Mesenchymal stem cell (in vitro differentiated cells and primary cell): ENCODE measurements at regions not wholly inside any gene's neighbourhood (a gene's known extent, or its start where the extent isn't known, plus 50 kb on each side); places are given as distances from the start of the nearest gene placed in this dataset.

ENCODE experiments used
- DNase-seq: peaks from one replicate; pipeline ENCODE4 v3.0.0-alpha.2; 2013
- H2AFZ ChIP-seq: one replicate; pipeline ENCODE4 v1.6.1; 2013; ENCODE audit warnings: low read depth, mild to moderate bottlenecking, control low read depth, inconsistent platforms, low read length, moderate library complexity
- H2AK5ac ChIP-seq: 2 replicates; pipeline ENCODE4 v1.6.1; 2013; ENCODE audit warnings: low read length, moderate library complexity, mild to moderate bottlenecking, inconsistent platforms; ENCODE audit not compliant: severe bottlenecking
- H2BK120ac ChIP-seq: one replicate; pipeline ENCODE4 v1.6.1; 2013; ENCODE audit warnings: low read depth, mild to moderate bottlenecking, inconsistent platforms, low read length, moderate library complexity
- H2BK12ac ChIP-seq, 2 experiments: one replicate each; pipeline ENCODE4 v1.6.1; 2013; ENCODE audit warnings: inconsistent platforms in 2 of 2, low read length in 2 of 2, mild to moderate bottlenecking in 2 of 2, moderate library complexity in 2 of 2, control low read depth in 1 of 2
- H2BK15ac ChIP-seq: one replicate; pipeline ENCODE4 v1.6.1; 2013; ENCODE audit warnings: mild to moderate bottlenecking, low read depth, inconsistent platforms; ENCODE audit not compliant: poor library complexity, severe bottlenecking
- H2BK5ac ChIP-seq: 2 replicates; pipeline ENCODE4 v1.6.1; 2013; ENCODE audit warnings: low read depth, mild to moderate bottlenecking, low read length, control low read depth, inconsistent platforms; ENCODE audit not compliant: poor library complexity, severe bottlenecking
- H3K14ac ChIP-seq, 2 experiments: one replicate each; pipeline ENCODE4 v1.6.1; 2013; ENCODE audit warnings: inconsistent platforms in 2 of 2, low read length in 2 of 2, control low read depth in 1 of 2, mild to moderate bottlenecking in 1 of 2, moderate library complexity in 1 of 2
- H3K18ac ChIP-seq, 2 experiments: one replicate each; pipeline ENCODE4 v1.6.1; 2013; ENCODE audit warnings: inconsistent platforms in 2 of 2, low read length in 2 of 2, control low read depth in 1 of 2, low read depth in 1 of 2, mild to moderate bottlenecking in 1 of 2
- H3K23ac ChIP-seq, 2 experiments: one replicate each; pipeline ENCODE4 v1.6.1; 2013; ENCODE audit warnings: inconsistent platforms in 2 of 2, low read length in 2 of 2, mild to moderate bottlenecking in 2 of 2, moderate library complexity in 2 of 2, control low read depth in 1 of 2
- H3K27ac ChIP-seq: 2 replicates; pipeline ENCODE4 v1.5.1; 2013; ENCODE audit warnings: mild to moderate bottlenecking, moderate library complexity, low read length, control low read depth, inconsistent platforms; ENCODE audit not compliant: poor library complexity, severe bottlenecking
- H3K27me3 ChIP-seq, 2 experiments: 2 replicates each; pipeline versions ENCODE4 v1.6.1 to v1.7.0; 2013; ENCODE audit warnings: low read length in 2 of 2, mild to moderate bottlenecking in 2 of 2, moderate library complexity in 2 of 2, control low read depth in 1 of 2, inconsistent platforms in 1 of 2; ENCODE audit not compliant: control insufficient read depth in 1 of 2, insufficient read depth in 1 of 2
- H3K36me3 ChIP-seq, 2 experiments: 2 replicates each; pipeline versions ENCODE4 v1.6.1 to v1.7.0; 2013; ENCODE audit warnings: low read length in 2 of 2, control low read depth in 1 of 2, inconsistent platforms in 1 of 2, low read depth in 1 of 2, mild to moderate bottlenecking in 1 of 2; ENCODE audit not compliant: insufficient read depth in 2 of 2, control insufficient read depth in 1 of 2
- H3K4ac ChIP-seq, 2 experiments: one replicate each; pipeline ENCODE4 v1.6.1; 2013; ENCODE audit warnings: inconsistent platforms in 2 of 2, low read length in 2 of 2, mild to moderate bottlenecking in 2 of 2, moderate library complexity in 2 of 2, control low read depth in 1 of 2, low read depth in 1 of 2
- H3K4me1 ChIP-seq: 2 replicates; pipeline ENCODE4 v1.6.1; 2013; ENCODE audit warnings: low read depth, low read length, control low read depth; ENCODE audit not compliant: control insufficient read depth, insufficient read depth
- H3K4me2 ChIP-seq: 2 replicates; pipeline ENCODE4 v1.6.1; 2013; ENCODE audit warnings: low read length, mild to moderate bottlenecking, inconsistent platforms; ENCODE audit not compliant: poor library complexity, severe bottlenecking
- H3K4me3 ChIP-seq, 2 experiments: 2 replicates each; pipeline versions ENCODE4 v1.5.1 to v1.7.0; 2013; ENCODE audit warnings: low read length in 2 of 2, mild to moderate bottlenecking in 2 of 2, control low read depth in 1 of 2, low read depth in 1 of 2; ENCODE audit not compliant: insufficient read depth in 1 of 2
- H3K79me1 ChIP-seq: replicated peaks from 2 replicates; pipeline ENCODE4 v1.6.1; 2013; ENCODE audit warnings: mild to moderate bottlenecking, control low read depth, low read length, inconsistent platforms; ENCODE audit not compliant: poor library complexity, severe bottlenecking
- H3K9ac ChIP-seq: 2 replicates; pipeline ENCODE4 v1.7.0; 2013; ENCODE audit warnings: mild to moderate bottlenecking, low read length, moderate library complexity
- H3K9me3 ChIP-seq: 2 replicates; pipeline ENCODE4 v1.7.0; 2013; ENCODE audit warnings: mild to moderate bottlenecking, low read length; ENCODE audit not compliant: control insufficient read depth
- H4K8ac ChIP-seq: one replicate; pipeline ENCODE4 v1.6.1; 2013; ENCODE audit warnings: inconsistent platforms, mild to moderate bottlenecking, low read length, moderate library complexity
- H4K91ac ChIP-seq: one replicate; pipeline ENCODE4 v1.6.1; 2013; ENCODE audit warnings: mild to moderate bottlenecking, low read length, inconsistent platforms
- WGBS: methylation state at CpG from one replicate; pipeline ENCODE4 v1.1.7; 2013; ENCODE audit warnings: mixed read lengths; 5-methylcytosine and 5-hydroxymethylcytosine counted together

GRCh38 chr2:16371751-16372150, 293.9 kb downstream of the CYRIA start:
- H3K4me2 ChIP-seq: no peak overlapping the region
- H3K79me1 ChIP-seq: no peaks in the 10 kb centered on the region
- no peak overlapping the region for H2BK5ac ChIP-seq
- H2BK12ac ChIP-seq: no peak overlapping the region
- peaks cover 2% of the 10 kb centered on the region for H3K4me1 ChIP-seq
- no peak overlapping the region for H3K9ac ChIP-seq
- H2AFZ ChIP-seq: no peak overlapping the region
- no peak overlapping the region for H2AK5ac ChIP-seq
- H3K27ac ChIP-seq: no peak overlapping the region
- no peak overlapping the region for H3K14ac ChIP-seq
- no peak overlapping the region for H2BK120ac ChIP-seq
- H3K9me3 ChIP-seq: no peaks in the 10 kb centered on the region
- DNase-seq: no peak
- H4K8ac ChIP-seq: no peak overlapping the region
- no peak overlapping the region for H2BK15ac ChIP-seq
- H3K36me3 ChIP-seq: no peaks in the 10 kb centered on the region
- no peak overlapping the region for H4K91ac ChIP-seq
- H3K18ac ChIP-seq: no peak overlapping the region
- no peak overlapping the region for H3K4ac ChIP-seq
- H3K4me3 ChIP-seq: no peak overlapping the region
- 98% methylated on average over 4 of the region's 6 CpGs for WGBS
- no peak overlapping the region for H3K23ac ChIP-seq
- H3K27me3 ChIP-seq: no peaks in the 10 kb centered on the region

GRCh38 chr2:16368951-16369350, 296.7 kb downstream of the CYRIA start:
- H3K4me1 ChIP-seq: peaks cover 2% of the 10 kb centered on the region
- no peak overlapping the region for H2BK120ac ChIP-seq
- no peak overlapping the region for H3K9ac ChIP-seq
- no peak overlapping the region for H3K14ac ChIP-seq
- no peak overlapping the region for H3K4me2 ChIP-seq
- 90% methylated on average over 4 of the region's 7 CpGs for WGBS
- no peak overlapping the region for H3K27ac ChIP-seq
- no peak overlapping the region for H3K18ac ChIP-seq
- no peaks in the 10 kb centered on the region for H3K9me3 ChIP-seq
- no peak for DNase-seq
- H4K91ac ChIP-seq: no peak overlapping the region
- H2AK5ac ChIP-seq: no peak overlapping the region
- no peaks in the 10 kb centered on the region for H3K36me3 ChIP-seq
- no peaks in the 10 kb centered on the region for H3K79me1 ChIP-seq
- H2BK5ac ChIP-seq: no peak overlapping the region
- no peak overlapping the region for H2BK15ac ChIP-seq
- no peak overlapping the region for H2BK12ac ChIP-seq
- no peak overlapping the region for H3K4me3 ChIP-seq
- no peaks in the 10 kb centered on the region for H3K27me3 ChIP-seq
- H4K8ac ChIP-seq: no peak overlapping the region
- H2AFZ ChIP-seq: no peak overlapping the region
- no peak overlapping the region for H3K4ac ChIP-seq
- no peak overlapping the region for H3K23ac ChIP-seq

DNA sequence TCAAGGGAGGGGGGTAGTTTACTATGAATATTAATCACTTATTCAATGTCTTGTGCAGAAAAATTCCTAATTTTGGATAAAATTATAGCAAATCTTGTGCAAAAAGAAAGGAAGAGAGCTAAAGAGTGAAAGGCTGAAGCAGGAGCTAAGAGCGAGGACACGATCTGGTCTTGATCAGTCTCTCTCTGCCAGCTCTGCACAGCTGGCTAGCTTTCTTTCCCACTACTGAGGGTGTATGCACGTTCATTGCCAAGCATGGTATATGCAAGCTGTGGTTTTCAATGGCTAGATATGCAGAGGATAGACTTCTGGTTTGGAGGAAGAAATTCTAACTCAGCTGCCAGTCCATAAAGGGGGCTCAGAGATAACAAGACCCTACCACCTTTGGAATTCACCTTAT, 297.3 kb downstream of the CYRIA start:
- DNase-seq: no peak
- Histone ChIP-seq H4K91ac (no peak overlapping the region), H3K23ac (no peak overlapping the region), H2AK5ac (no peak overlapping the region), H4K8ac (no peak overlapping the region), H3K18ac (no peak overlapping the region), H2BK120ac (no peak overlapping the region), H2AFZ (no peak overlapping the region), H2BK5ac (no peak overlapping the region), H2BK12ac (no peak overlapping the region), H2BK15ac (no peak overlapping the region), H3K4ac (no peak overlapping the region), H3K14ac (no peak overlapping the region), H3K79me1 (no peaks in the 10 kb centered on the region), H3K4me2 (no peak overlapping the region), H3K27ac (no peak overlapping the region), H3K9ac (no peak overlapping the region), H3K36me3 (no peaks in the 10 kb centered on the region), H3K4me1 (peaks cover 2% of the 10 kb centered on the region), H3K9me3 (no peaks in the 10 kb centered on the region), H3K27me3 (no peaks in the 10 kb centered on the region), H3K4me3 (no peak overlapping the region)
- 75% methylated on average over 2 of the region's 3 CpGs for WGBS

DNA sequence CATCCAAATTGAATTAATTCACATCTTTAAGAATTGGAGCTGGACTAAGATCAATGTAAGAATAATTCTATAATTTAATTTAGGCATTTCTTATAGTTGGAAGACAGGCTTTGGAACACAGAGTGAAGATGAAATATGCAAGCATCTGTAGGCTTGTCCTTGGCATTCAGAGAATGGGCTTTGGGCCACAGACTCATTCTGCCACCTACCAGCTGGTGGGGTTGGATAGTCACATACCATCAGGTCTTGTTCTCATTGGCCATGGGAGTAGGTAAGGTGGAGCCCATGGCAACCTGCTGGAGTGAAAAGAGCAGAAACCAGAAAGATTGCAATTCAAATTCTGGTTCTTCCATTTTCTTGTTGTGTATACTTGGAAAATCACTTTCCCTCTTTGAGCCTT, 300.3 kb downstream of the CYRIA start:
- no peak overlapping the region for H3K9ac ChIP-seq
- H3K4ac ChIP-seq: no peak overlapping the region
- H3K14ac ChIP-seq: no peak overlapping the region
- no peak overlapping the region for H3K4me2 ChIP-seq
- H3K27me3 ChIP-seq: no peaks in the 10 kb centered on the region
- H3K4me3 ChIP-seq: no peak overlapping the region
- no peak overlapping the region for H4K91ac ChIP-seq
- H2AK5ac ChIP-seq: no peak overlapping the region
- H2BK12ac ChIP-seq: no peak overlapping the region
- no peak overlapping the region for H2BK120ac ChIP-seq
- H3K9me3 ChIP-seq: peaks cover 8% of the 10 kb centered on the region
- no peak overlapping the region for H3K27ac ChIP-seq
- H3K79me1 ChIP-seq: no peaks in the 10 kb centered on the region
- peaks cover 2% of the 10 kb centered on the region for H3K4me1 ChIP-seq
- no peak overlapping the region for H3K23ac ChIP-seq
- no peak for DNase-seq
- no peak overlapping the region for H2AFZ ChIP-seq
- H3K18ac ChIP-seq: no peak overlapping the region
- H2BK15ac ChIP-seq: no peak overlapping the region
- H2BK5ac ChIP-seq: no peak overlapping the region
- no peak overlapping the region for H4K8ac ChIP-seq
- H3K36me3 ChIP-seq: no peaks in the 10 kb centered on the region
